Ovary (tissue), 3 donors: ENCODE measurements at regions not wholly inside any gene's neighbourhood (a gene's known extent, or its start where the extent isn't known, plus 50 kb on each side); places are given as distances from the start of the nearest gene placed in this dataset.

Experiments used
- CTCF ChIP-seq, 3 donors: fragments of 450-650 bp in 2 of 3; fragments of 200-600 bp in 1 of 3; IDR thresholded peaks; one replicate each; pipeline versions ENCODE4 v1.5.1 to v1.8.0; 2016 to 2022; ENCODE audit warnings: antibody characterized with exemption in 3 of 3, mild to moderate bottlenecking in 1 of 3
- POLR2A ChIP-seq: fragments of 450-650 bp; IDR thresholded peaks from one replicate; pipeline ENCODE4 v1.6.1; 2017; ENCODE audit warnings: antibody characterized with exemption, mild to moderate bottlenecking, moderate library complexity
- donor health status: DM: no; HTN: no; CAD: no.

- no peak for TF ChIP-seq CTCF (IDR thresholded peaks at IDR 0.05)
- TF ChIP-seq POLR2A: no peak
Observed at GRCh38 chr10:90350122-90350521, 507.7 kb downstream of the HTR7 start.
